ENCODE measurements at regions not wholly inside any gene's neighbourhood (a gene's known extent, or its start where the extent isn't known, plus 50 kb on each side); places are given as distances from the start of the nearest gene placed in this dataset.

GRCh38 chr18:70985948-70986347 lies 697.1 kb downstream of the SOCS6 start:
- TF ChIP-seq REST (IDR thresholded peaks at IDR 0.05; ENCODE audit: low read depth) = no peak
- no peak for TF ChIP-seq RAD21 (IDR thresholded peaks at IDR 0.05; ENCODE audit: low read depth)
- TF ChIP-seq FOXM1 (IDR thresholded peaks at IDR 0.05; ENCODE audit: borderline replicate concordance, low read depth) = no peak
- TF ChIP-seq CEBPB (IDR thresholded peaks at IDR 0.05) = no peak
- TF ChIP-seq, protein P1, sequence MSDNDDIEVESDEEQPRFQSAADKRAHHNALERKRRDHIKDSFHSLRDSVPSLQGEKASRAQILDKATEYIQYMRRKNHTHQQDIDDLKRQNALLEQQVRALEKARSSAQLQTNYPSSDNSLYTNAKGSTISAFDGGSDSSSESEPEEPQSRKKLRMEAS (IDR thresholded peaks at IDR 0.05) = no peak
- no peak for TF ChIP-seq CREB1 (IDR thresholded peaks at IDR 0.05; ENCODE audit: low read depth)
- TF ChIP-seq, protein P2, sequence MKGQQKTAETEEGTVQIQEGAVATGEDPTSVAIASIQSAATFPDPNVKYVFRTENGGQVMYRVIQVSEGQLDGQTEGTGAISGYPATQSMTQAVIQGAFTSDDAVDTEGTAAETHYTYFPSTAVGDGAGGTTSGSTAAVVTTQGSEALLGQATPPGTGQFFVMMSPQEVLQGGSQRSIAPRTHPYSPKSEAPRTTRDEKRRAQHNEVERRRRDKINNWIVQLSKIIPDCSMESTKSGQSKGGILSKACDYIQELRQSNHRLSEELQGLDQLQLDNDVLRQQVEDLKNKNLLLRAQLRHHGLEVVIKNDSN (IDR thresholded peaks at IDR 0.05) = no peak
- TF ChIP-seq TAF1 (IDR thresholded peaks at IDR 0.05; ENCODE audit: low read depth) = no peak
- TF ChIP-seq EP300 (IDR thresholded peaks at IDR 0.05; ENCODE audit: borderline replicate concordance) = no peak

Data from Ishikawa (cell line).